GM19023 (cell line): ENCODE measurements at regions not wholly inside any gene's neighbourhood (a gene's known extent, or its start where the extent isn't known, plus 50 kb on each side); places are given as distances from the start of the nearest gene placed in this dataset.

Experiments used
- ATAC-seq: cut with Tn5 transposase; IDR thresholded peaks from one replicate; pipeline ENCODE4 v1.9.1; 2021; ENCODE audit warnings: mild to moderate bottlenecking, moderate library complexity; ENCODE audit not compliant: unreplicated experiment

DNA sequence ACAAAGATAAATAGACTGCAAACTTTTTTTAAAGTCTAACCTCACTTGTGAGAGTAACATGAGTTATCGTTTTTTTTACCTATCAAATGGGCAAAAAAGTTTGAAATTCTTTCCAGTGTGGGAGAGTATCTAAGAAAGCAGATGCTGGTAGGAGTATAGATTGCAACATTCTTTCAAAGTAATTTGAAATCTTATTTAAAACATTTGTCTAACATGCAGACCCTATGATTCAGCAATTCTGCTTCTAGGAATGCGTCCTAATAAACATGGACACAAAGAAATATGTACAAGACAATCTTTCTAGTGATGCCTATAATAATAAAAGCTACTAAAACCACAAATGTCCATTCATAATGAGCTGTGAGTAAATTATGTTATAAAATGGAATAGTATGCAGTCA is 110.4 kb upstream of the TMCC3 start:
- ATAC-seq: no peak

DNA sequence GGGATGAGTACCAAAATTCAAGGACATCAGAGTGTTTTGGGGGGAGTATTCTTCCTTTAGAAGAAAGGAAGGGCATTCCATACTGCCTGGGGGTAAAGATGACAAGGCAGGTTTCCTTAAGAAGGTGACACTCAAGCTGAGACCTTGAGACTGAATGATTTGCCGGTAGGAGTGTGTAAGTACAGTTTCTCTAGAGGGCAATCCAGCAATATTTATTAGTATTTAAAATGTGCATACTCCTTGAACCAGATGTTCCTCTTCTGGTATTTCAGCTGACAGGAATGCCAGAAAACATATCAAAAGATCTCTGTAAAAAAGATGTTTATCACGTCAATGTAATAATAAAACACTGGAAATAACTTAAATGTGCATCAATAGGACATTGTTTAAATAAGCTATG is 106.4 kb upstream of the TMCC3 start:
- ATAC-seq: no peak

DNA sequence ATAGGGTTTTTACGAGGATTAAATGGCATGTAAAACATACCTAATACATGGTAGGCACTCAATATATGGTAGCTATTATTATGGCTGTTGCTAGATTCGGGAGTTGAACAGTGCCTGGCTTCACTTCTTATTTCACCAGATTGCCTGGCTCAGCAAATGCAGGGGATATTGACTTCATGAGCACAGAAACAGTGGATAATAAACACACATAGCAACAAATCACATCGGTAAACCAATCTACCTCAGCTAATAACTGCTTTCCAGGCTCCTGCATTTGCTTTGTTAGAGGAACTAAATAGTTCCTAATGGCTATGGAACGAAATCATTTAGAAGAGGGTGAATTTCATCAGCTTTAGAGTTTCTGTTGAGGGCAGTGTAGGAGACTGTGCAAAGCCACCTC is 105.2 kb upstream of the TMCC3 start:
- ATAC-seq: no peak

DNA sequence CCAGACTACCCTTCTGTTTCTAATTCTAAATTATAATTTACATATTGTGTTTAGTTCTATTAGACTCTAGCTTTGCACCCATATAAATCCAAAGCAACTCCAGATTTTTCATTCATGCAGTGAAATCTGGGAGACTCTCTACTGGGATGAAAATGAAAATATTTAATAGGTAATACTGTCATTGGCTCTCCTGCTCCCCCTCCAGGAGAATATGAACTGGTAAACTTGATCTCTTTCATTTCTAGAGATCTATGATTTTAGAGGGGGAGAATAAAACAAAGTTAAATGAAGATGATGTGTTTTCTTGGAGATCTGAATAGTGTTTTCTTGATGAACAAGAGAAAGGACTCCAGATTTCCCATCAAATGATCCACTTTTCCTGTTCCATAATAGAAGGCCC is 104.3 kb upstream of the TMCC3 start:
- no peak for ATAC-seq

DNA sequence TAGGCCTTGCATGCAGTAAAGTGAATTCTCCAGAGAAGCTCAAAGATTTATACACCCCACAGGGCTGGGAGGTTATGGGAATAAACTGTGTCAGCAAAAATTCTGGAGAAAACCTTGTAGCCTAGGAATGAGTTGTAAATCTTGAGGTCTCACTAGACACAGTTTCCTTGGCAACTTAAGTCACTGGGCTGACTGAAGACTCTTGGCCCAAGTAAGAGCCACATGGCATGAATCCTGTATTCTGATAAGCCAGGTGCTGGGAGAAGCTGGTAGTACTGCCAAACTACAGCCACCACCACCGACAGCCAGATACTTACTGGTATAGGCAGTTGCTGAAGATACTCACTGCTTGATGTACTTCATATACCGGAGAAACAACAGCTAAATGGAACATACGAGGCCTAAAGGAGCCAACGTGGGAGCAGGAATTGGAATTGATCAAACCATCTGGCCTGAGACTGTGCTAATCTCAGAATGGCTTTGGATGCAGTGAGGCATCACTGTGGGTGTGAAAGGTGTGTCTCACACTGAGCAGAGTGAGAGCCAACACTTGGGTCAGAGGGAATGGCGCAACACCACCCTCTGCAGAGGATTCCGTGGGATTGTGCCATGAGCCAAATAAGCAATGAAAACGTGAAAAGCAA is 102.8 kb upstream of the TMCC3 start:
- ATAC-seq: no peak

DNA sequence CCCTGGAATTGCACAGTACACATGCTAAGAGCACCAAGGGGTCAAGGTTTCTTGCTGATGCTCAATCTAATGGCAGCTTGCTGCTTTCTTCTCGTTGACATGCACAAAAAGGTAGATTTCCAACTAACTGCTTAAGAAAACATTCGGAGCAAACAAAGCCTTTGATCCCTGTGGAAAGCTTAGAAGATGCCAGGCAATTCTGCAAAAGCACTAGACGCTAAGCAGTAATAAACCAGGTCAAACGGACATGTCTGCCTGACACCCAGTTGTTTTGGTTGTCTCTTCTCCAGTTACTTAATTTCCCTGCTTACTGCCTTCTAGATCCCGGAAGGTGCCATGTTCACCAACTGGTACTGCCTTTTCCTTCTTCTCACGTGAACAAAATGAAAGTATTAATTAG is 100.5 kb upstream of the TMCC3 start:
- ATAC-seq: no peak

DNA sequence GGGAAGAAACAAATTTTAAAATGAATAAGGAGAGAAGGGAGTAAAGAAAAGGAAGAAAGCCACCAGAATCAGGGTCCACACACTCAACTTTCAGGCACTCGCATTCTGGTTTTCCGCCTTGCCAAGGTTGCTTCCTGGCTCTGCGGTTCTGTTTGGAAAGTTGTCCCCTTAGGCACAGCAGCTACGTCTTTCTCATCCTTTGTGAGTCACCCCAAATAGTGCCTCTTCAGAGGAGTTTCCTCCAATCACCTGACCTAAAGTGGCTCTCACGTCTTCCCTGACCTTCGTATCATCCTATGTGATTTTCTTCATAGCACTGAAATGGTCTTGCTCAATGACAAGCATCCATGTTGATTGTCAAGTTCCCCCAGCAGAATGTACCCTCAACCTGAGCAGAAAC is 99.5 kb upstream of the TMCC3 start:
- ATAC-seq: no peak

DNA sequence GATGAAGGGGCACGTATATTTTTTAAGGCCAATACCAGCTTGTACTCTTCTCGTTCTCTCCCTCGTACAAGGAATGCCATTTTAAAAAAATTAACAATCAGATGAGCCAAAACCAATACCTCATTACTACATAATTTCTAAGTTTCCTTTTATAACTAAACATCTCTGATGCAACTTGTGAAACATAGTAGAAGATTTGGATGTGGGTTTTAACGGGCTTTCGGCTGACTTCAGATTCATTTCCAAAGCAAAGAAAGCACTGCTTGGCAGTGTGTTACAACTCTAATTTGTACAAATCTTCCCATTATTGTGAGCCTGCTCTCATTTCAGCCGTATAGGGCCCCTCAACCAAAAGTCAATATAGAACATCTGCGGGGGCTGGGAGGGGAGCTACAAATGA is 99.1 kb upstream of the TMCC3 start:
- ATAC-seq: no peak

DNA sequence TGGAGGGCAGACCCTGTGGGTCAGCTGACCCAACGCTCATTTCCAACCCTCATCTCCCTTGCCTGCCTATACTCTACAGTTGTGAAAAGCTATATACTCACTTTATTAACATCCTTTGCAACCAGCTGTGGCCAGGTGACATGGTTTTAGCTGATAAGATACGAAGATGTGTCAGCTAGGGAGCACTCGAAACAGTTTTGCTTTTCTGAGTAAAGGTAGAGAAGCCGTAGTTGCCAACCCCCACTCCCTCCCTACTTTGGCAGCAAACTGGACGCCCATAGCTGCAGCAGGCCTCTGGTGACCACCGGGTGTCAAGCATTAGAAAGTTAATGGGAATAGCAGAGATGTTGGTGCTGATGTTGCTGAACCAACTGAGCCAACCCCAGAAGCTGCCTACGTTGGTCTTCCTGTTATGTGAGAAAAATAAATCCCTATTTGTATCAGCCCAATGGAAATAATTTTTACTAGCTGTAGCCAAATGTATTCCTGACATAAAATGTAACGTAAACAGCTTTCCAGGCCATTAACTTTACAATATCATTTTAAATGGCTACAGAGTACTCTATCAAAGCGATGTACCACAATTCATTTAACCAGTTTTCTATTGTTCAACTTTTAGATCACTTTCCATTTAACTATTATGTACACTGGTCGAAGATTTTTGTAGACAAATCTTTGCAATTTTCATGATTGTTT is 98.5 kb upstream of the TMCC3 start:
- no peak for ATAC-seq

DNA sequence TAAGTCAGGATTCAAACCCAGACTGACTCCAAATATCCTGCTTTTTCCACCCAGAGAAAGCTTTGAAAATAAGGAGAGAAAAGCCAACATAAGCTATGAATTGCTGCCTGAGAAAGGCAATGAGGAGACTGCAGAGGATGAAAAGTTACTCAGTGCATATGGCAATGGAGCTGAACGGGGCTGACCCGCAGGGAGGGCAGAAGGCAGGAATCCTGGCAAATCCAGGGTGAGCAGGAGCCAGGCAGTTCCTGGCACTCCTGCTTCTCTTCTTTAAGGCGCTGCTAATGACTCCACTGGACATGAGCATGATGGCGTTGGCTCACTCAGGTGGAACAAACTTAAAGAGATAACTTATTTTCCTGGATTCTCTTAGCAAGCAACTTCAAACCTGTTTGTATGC is 95.2 kb upstream of the TMCC3 start:
- no peak for ATAC-seq

DNA sequence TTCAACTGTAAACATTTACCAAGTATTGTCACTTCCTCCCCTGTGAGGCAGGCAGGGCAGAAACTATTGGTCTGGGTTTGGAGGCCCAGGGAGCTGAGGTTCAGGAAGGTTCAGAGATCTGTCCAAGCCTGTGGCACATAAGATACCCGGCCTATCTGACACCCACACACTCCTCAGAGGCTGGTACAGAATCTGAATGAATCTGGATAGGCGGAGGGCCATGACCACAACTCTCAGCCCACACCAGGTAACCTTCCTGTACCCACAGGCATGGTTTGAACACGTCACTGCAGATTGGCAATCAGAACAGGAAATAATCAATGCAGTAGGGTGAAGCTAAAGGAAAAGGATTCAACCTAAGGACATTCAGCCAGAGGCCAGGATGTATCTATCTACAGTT is 92.8 kb upstream of the TMCC3 start:
- ATAC-seq: no peak

DNA sequence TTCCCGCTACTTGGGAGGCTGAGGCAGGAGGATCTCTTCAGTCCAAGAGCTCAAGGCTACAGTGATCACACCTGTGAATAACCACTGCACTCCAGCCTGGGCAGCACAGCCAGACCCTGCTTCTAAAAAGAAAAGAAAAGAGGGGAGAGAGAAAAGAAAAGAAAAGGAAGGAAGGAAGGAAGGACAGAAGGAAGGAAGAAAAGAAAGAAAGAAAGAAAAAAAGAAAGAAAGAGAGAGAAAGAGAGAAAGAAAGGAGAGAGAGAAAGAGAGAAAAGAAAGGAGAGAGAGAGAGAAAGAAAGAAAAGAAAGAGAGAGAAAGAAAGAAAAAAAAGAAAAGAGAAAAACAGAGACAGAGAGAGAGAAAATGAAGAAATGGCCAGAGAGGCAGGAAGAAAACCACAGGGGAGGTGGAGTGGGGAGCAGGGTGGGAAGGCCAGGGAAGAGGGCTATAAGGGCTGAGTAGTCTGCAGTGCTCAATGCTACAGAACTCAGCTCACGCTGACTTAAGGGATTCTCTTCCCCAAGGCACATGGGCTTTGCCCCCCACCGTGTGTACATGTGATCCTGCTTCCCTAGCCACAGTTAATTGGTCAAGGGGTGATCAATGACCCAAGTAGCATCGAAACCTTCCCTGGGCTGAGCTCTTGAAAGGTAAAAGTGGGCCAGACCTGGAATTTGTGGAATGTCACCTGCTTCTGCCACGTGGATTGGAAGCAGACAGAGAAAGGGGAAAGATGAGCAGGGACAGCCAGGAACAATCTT is 90.4 kb upstream of the TMCC3 start:
- ATAC-seq: no peak

DNA sequence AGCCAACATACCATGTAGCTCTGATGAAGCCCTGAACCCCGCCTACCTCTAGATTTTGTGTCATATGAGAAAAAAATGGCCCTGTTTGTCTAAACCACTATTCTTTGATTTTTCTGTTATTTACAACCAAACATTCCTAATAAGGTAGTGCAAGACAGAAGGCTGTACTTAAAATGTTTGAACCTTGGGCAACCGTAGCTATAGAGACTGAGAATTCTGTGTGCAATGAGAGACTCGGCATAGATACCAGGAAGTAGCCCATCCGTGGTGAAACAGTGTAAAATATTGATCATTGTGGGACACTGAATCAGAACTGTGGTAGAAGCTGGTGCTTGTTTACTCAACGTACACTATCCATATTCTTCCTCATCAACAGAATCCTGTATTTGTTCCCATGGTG is 86.5 kb upstream of the TMCC3 start:
- ATAC-seq: no peak

DNA sequence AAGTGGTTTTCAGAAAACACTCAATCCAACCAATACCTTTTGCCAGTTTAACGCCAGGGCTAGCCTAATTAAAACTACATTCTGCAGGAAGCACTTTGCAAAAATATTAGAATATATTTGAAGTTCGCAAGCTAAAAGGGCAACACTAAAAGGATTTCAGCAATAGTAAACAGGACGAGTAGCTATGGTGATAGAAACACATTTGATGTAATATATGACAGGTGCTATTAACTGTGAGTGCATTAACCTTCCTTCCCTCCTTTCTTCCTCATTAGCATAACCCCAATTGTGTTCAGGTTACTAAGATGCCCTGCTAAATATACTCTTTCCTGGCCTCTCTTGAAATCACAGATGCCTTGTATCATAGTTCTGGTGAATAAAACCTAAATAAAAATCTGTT is 85.6 kb upstream of the TMCC3 start:
- ATAC-seq: no peak

DNA sequence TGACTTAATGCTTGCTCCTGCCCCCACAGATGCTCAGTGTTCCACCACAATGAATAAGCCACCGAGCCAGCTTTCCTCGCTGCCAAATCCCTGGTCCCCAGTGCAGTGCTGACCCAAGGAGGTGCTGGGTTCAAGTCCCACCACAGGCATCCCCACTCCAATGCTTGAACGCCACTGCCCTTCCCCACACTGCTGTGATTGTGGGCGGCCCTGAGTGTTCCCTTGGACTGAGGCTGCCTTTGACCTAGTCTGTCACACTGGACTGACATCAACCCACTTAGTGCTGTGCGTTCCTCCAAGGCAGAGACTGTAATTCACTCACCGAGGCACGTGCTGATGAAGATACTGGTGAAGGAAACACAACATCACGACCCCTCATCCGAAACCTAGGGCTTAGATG is 83.4 kb upstream of the TMCC3 start:
- ATAC-seq: no peak

DNA sequence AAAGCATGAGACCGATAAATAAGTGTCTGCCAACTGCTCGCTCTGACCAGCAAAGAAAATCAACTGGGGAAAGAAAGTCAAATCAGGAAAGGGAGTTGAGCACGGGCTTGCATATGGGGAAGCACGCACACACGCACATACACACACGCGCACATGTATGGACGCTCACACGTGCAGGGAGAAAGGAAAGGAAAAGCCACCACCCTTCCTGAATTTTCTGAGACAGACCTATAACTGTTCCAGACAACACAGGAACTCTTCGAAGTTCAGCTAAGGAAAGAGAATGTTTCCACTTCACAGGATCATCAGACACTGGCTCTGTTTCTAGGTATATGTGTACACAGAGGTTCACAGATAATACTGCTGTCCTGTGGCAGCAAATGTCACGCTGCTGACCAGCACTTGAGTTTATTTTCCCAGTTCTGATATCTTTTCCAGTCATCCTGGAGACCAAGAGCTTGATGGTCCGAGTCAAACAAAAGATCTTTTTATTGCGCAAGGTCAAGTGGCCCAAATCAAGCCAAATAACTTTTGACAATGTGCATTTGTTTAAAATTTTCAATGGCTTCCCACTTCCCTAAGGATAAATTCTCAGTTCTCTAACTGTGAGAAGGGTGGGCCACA is 82.1 kb upstream of the TMCC3 start:
- ATAC-seq: no peak

DNA sequence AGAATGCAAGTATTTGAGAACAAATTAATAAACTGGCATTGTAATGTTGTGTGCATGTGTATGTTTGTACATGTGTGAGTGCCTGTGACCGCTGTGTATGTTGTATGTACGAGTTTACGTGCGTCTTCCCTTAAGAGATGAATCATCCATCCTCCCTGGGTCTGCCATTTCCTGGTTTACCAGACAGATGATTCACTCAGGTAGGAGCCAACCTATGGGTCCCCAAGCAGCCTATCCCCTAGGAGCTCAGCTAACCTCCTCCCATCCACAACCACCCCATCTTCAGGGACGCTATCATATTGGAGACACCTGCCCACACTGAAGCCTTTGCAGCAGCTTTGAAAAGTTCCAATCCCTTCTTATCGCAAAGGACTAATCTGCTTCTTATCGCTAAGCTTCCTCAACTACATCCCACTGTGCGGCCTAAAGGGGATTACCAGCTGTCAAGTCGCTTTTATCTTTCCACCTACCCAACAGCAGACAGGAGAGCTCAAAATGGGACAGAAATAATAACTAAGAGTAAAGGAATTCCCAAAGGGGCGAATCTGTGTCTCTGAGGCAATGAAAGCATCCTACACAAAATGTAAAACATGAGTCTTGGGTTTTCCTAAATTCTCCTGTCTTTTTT is 81.5 kb upstream of the TMCC3 start:
- ATAC-seq: no peak

DNA sequence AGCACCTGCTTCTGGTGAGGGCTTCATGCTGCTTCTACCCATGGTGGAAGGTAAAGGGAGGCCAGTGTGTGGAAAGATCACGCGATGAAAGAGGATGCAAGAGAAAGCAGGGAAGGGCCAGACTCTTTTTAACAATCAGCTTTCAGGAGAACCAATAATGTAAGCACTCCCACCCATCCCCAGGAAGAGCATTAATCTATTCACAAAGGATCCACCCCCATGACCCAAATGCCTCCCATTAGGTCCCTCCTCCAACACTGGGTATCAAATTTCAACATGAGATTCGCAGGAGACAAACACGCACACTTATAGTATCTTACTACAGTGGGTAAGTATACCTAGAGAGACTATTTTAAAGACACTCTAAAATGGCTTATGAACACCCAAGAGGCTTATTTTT is 80.5 kb upstream of the TMCC3 start:
- ATAC-seq: no peak

DNA sequence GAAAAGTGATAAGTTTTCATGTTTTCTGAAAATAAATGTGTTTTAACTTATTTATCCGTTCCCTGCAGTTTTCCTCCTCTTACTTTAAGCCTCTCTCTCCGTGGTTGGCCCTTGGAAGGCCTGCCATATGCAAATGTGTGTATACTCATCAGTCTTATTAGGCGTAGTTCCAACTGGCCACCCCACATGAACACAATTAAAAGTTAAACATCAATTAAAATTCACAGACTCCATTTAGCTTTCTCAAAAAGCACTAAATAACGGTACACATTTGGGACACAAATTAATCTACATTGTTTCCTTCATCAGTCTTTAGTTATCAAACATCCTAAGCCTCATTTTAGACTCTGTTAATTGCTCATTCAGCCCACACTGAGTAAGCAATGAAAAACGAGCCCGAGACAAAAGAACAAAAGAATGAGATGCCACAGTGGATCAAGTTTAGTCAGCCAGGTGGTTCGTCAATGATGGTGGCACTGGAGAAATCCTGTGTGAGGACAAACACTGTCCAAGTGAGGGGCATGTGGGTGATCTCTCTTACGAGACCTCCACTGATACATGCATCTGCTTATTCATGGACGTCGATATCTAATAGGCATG is 76.0 kb upstream of the TMCC3 start:
- ATAC-seq: no peak

DNA sequence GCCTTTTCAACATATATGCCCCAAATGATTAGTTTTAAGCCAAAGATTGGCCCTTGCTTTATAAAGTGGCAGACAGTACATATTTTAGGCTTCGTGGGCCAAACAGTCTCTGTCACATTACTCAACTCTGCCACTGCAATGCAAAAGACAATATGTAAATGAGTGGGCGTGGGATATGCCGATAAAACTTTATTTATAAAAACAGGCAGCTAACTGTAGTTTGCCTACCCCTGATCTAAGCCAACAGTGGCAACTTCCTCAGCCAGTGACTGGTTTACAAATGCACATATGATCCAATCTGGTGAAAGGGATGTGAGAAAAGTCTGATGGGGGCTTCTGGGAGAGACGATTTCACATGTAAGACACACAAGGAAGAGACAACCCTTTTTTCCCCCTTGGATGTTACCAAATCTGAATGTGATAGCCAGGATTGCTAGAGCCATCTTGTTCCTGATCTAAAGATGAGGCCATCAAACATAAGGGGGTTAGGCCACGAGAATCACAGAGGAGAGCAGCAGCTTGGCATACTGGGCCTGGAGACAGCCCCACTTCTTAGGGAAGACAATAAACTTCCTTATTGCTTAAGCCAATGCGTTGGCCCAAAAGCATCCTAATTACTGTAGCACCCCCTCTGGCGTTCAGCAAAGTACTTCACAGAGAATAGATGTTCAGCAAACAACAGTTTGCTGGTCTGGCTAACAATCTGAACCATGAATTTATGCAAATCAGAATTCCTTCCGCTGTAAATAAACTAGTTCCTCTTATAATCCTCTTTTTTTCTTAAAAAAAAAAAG is 75.2 kb upstream of the TMCC3 start:
- no peak for ATAC-seq
